Muscle of leg (tissue), 3 donors: ENCODE measurements at regions not wholly inside any gene's neighbourhood (a gene's known extent, or its start where the extent isn't known, plus 50 kb on each side); places are given as distances from the start of the nearest gene placed in this dataset.
A peak's percentile ranks its signal among the peaks of the same experiment; 100 is the strongest.

ENCODE experiments used
- DNase-seq: peaks from one replicate; pipeline ENCODE4 v3.0.0; 2013
- H3K27ac ChIP-seq: one replicate; pipeline ENCODE4 v1.5.1; 2013; ENCODE audit warnings: mild to moderate bottlenecking, low read length, control low read depth
- H3K27me3 ChIP-seq: one replicate; pipeline ENCODE4 v1.6.1; 2013; ENCODE audit warnings: low read length; ENCODE audit not compliant: control insufficient read depth, insufficient read depth
- H3K36me3 ChIP-seq: one replicate; pipeline ENCODE4 v1.6.1; 2013; ENCODE audit warnings: low read length; ENCODE audit not compliant: control insufficient read depth, insufficient read depth
- H3K4me1 ChIP-seq: one replicate; pipeline ENCODE4 v1.6.1; 2013; ENCODE audit warnings: low read length; ENCODE audit not compliant: control insufficient read depth, insufficient read depth
- H3K4me3 ChIP-seq: one replicate; pipeline ENCODE4 v1.5.1; 2013; ENCODE audit warnings: low read length, control low read depth
- H3K9me3 ChIP-seq: replicated peaks from 2 replicates; pipeline ENCODE4 v1.6.1; 2013; ENCODE audit warnings: low read depth, low read length; ENCODE audit not compliant: control insufficient read depth
- WGBS: methylation state at CpG from one replicate; pipeline ENCODE4 v1.1.5; 2013; ENCODE audit warnings: missing lambda C conversion rate; ENCODE audit not compliant: insufficient coverage; 5-methylcytosine and 5-hydroxymethylcytosine counted together

DNA sequence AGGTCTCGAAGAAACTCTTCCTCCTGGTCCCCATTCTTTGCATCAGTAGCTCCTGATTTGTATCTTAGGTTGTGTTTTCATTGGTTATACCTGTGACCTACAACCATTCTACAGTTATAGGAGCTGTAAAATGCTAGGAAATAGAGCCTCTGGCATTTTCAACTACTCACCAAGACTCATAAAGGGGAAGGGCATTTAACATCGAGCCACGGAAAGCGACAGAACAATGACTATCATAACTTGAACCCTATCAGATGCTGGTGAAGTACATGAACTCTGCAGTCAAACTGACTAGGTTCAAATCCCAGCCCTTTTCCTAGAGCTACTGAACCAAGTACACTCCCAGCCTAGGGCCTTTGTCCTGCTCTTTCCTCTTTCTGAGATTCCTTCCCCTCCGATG lies 588.0 kb downstream of the SOX6 start:
- Histone ChIP-seq H3K27me3 (no peaks in the 10 kb centered on the region), H3K9me3 (no peaks in the 10 kb centered on the region), H3K36me3 (no peaks in the 10 kb centered on the region), H3K4me3 (no peak overlapping the region), H3K27ac (no peak overlapping the region), H3K4me1 (peaks cover 7% of the 10 kb centered on the region)
- no peak for DNase-seq
- WGBS: 100% methylated on average over 1 of the region's 5 CpGs

DNA sequence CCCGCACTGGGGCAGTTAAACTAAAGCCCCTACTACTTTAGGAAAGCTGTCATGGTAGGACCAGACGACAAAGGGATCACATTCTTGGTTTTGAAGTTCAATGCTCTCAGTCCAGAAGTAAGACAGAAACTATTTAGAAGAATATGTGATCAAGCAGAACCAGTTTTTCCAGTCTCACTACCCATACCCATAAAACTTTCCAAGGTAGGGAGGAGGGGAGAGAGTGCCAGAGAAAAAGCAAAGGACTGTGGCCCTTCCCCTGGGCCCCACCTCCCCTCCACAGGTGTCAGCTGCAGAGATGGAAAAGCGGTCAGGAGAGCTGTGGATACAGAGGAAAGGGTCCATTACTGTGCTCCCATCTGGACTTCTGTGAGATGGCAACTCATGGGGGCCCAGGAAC lies 587.1 kb downstream of the SOX6 start:
- H3K4me1 ChIP-seq: peaks cover 13% of the 10 kb centered on the region
- H3K27ac ChIP-seq: no peak overlapping the region
- no peak overlapping the region for H3K4me3 ChIP-seq
- no peaks in the 10 kb centered on the region for H3K9me3 ChIP-seq
- no peaks in the 10 kb centered on the region for H3K36me3 ChIP-seq
- WGBS: no CpG with 5 or more reads among the region's 3 CpGs
- DNase-seq: no peak
- no peaks in the 10 kb centered on the region for H3K27me3 ChIP-seq

DNA sequence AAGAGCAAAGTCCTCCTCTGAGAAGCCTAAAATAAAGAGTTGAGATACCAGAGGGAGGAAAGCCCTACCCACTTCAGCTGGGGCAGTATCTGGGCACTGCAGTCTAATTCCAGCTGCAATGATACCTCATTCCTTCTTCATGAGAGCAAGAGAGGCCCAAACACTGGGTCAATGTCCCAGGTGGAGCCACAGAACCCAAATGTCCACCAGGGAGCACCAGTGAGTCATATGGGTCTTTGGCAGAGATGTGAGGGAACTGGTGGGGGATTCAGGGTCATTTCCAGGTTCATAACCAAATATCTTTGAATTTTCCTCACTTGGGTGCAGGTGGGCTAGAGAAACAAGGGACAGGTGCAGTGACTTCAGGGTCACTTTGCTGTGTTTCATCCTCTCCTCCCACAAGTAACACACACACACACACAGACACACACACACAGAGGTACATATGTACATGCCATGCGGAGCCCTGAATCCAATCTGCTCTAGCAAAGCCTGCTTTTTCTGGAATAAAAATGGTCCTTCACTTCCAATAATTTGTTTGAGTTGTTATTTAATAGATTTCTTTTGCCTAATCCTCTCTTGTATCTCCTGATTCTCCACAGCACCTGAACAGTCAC lies 585.4 kb downstream of the SOX6 start:
- Histone ChIP-seq H3K27ac (no peak overlapping the region), H3K27me3 (no peaks in the 10 kb centered on the region), H3K4me3 (no peak overlapping the region), H3K36me3 (no peaks in the 10 kb centered on the region), H3K4me1 (peaks cover 30% of the 10 kb centered on the region), H3K9me3 (no peaks in the 10 kb centered on the region)
- DNase-seq: no peak
- WGBS: no CpG with 5 or more reads among the region's 1 CpG

DNA sequence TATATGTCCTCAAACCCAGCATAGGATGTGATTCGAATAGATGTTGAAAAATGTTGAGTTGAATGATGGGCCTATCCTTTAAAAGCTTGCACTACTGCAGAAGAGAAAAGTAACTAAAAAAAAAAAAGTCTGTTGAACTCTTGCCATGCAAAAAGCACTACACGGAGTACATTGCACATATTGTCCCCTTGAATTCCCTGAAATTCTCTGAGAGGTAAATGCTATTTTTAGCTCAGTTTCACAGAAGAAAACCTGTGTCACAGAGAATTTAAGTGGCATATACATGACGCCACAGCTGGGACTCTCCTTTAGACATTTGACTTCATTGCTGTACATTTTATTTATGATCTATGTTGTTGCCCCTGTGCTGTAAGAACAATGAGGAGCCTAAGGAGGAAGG lies 583.8 kb downstream of the SOX6 start:
- no peaks in the 10 kb centered on the region for H3K9me3 ChIP-seq
- H3K36me3 ChIP-seq: no peaks in the 10 kb centered on the region
- no peaks in the 10 kb centered on the region for H3K27me3 ChIP-seq
- DNase-seq: no peak
- no CpG with 5 or more reads among the region's 3 CpGs for WGBS
- no peak overlapping the region for H3K27ac ChIP-seq
- H3K4me3 ChIP-seq: no peak overlapping the region
- H3K4me1 ChIP-seq: peaks cover 36% of the 10 kb centered on the region

DNA sequence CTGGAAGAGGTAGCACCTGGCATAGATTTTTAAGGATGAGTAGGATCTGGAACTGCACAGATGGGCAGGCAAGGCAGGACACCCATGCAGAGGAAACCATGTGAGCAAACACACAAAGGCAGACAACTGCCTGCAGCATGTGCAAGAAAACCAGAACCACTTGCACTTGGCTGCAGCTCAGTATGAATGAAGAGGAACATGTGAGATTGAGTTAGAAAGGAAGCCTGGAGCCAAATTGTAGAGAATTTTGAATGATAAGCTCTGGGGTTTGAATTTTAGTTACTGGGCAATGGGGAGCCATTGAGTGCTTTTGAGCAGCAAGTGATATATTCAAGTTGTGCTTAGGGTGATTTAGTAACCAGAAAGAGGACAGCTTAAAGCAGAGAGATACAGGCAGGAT lies 583.4 kb downstream of the SOX6 start:
- H3K4me1 ChIP-seq: peaks cover 36% of the 10 kb centered on the region
- H3K27me3 ChIP-seq: no peaks in the 10 kb centered on the region
- H3K4me3 ChIP-seq: no peak overlapping the region
- H3K27ac ChIP-seq: peak overlapping the region; percentile 78
- no peaks in the 10 kb centered on the region for H3K36me3 ChIP-seq
- no peaks in the 10 kb centered on the region for H3K9me3 ChIP-seq
- peak; percentile 30 for DNase-seq

DNA sequence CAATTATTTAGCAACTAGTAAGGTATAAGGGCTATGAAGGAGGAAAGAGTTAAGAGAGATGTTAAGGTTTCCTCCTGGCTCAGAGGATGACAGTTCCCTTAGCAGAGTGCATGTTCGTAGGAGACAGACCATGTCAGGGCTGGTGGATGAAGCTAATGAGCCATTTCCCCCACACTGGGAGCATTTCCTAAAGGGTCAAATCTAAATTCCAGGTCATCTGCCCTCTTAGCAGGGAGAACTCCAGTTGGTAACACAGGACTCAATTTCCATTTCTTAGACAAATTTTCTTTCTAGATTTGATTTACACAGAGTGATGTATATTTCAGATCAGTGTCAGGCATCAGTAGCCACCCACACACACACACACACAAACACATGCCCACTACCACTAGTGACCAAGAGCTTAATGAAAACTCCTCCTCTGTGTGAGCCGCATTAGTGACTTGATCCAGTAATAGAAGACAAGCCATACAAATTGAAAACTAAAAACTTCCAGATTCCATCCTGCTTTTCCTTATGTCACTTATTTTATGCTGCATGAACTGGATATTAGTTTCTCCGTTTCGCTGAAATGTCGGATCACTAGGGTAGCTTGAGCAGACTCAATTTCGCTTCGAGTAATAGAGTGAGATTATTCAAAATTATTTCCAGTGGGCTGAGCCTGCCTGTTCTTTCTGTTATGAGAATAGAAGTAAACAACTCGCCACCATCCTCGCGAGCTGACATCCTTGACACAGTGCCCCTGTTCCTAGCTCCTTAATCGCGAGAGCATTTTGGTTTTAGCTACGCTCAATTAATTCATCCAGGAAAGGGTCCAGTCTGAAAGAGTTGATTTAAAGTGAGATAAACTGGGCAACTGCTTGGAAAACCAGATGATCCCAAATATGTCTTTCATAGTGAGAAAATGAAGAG lies 582.6 kb downstream of the SOX6 start:
- DNase-seq: peak; percentile 46
- Histone ChIP-seq H3K27ac (peak overlapping the region; percentile 78), H3K9me3 (no peaks in the 10 kb centered on the region), H3K27me3 (no peaks in the 10 kb centered on the region), H3K4me1 (peaks cover 36% of the 10 kb centered on the region), H3K36me3 (no peaks in the 10 kb centered on the region), H3K4me3 (no peak overlapping the region)
- WGBS: 18% methylated on average over 2 of the region's 13 CpGs

DNA sequence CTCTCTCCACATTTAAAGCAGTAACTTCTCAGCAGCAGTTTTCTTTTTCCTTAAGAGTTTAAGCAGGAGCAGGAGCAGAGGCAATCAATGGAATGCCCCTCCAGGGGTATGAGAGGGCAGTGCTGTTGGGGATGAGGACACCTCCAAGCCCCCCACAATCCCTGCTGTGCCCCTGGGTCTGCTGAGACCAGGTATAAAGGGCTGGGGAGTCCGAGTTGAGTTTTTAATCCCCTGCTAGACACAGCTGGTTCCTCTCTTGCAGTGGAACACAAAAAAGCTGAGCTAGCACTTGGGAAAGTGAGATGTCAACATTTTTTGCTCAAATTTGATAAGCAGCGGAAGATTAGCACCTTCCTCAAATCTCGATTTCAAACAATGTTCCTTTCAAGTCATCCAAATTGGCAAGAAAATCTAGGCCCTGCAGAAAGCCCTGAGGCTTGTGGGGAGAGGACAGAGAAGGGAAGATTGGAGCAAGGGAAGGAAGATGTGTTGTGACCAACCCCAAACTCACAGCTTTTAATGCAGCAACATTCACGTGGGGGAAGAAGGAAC lies 581.9 kb downstream of the SOX6 start:
- Histone ChIP-seq H3K9me3 (no peaks in the 10 kb centered on the region), H3K36me3 (no peaks in the 10 kb centered on the region), H3K4me3 (no peak overlapping the region), H3K27ac (peak overlapping the region; percentile 78), H3K27me3 (no peaks in the 10 kb centered on the region), H3K4me1 (peaks cover 36% of the 10 kb centered on the region)
- no peak for DNase-seq
- no CpG with 5 or more reads among the region's 4 CpGs for WGBS

DNA sequence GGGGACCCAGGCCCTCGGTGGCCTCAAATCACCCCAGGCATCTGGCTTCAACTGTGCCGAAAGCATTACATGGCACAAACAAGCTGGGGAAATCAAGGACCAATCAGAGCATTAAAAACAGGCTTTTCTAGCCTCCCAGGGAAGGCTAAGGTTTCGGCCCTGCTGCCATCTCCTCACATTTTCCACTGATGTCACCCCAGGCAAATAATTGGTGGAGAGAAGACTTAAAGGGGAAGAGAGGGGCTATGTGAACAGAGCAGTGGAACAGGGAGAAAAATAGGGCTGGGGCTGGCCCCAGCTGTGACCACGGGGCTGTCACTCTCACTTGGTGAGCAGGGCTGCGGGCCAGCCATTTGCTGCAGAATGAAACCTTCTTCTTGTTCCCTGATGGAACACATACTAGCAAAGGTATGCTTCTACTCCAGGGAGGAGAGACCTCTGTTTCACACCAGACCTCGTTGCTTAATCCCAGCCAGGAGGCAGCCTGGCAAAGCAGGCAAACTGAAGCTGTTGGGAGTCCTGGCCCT lies 581.3 kb downstream of the SOX6 start:
- DNase-seq: peak; percentile 95
- H3K27ac ChIP-seq: peak overlapping the region; percentile 78
- no peaks in the 10 kb centered on the region for H3K9me3 ChIP-seq
- no peaks in the 10 kb centered on the region for H3K27me3 ChIP-seq
- 47% methylated on average over 4 of the region's 6 CpGs for WGBS
- no peaks in the 10 kb centered on the region for H3K36me3 ChIP-seq
- peaks cover 39% of the 10 kb centered on the region for H3K4me1 ChIP-seq
- no peak overlapping the region for H3K4me3 ChIP-seq

DNA sequence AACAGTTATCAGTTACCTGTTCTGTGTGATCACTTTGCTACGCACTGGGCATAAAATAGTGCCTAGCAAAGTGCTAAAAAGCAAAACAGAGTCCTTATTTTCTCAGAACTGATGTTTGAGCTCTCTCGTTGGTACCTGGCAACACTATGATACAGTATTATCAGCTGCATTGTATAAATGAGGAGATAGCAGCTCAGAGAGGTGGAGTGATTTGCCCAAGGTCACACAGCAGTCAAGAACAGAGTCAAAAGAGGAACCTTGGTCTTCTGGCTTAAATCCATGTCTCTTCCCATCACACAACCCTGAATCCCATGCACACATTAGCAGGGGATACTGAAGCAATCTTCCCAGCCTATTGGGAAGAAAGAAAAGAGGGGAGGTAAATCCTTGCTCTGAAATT lies 580.5 kb downstream of the SOX6 start:
- WGBS: no CpG with 5 or more reads among the region's 2 CpGs
- no peak overlapping the region for H3K4me3 ChIP-seq
- no peaks in the 10 kb centered on the region for H3K27me3 ChIP-seq
- peaks cover 42% of the 10 kb centered on the region for H3K4me1 ChIP-seq
- DNase-seq: no peak
- peak overlapping the region; percentile 52 for H3K27ac ChIP-seq
- no peaks in the 10 kb centered on the region for H3K9me3 ChIP-seq
- no peaks in the 10 kb centered on the region for H3K36me3 ChIP-seq

DNA sequence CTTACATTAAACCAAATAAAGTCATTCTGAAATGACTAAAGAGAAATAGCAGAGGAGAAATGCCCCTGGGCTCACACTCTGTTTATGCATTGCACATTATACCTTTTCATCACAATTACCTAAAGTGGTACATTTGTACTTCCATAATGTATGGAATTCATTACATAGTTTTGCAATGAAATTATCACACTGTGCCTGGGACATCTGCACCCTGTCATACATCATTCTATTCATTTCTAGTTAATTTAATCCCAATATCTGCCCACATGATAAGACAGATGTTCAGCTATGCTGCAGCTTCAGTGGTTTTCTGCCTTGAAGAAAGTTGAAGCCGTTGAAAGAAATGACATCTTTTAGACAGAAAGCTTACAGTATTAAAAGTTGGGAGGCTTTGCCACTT lies 580.0 kb downstream of the SOX6 start:
- H3K4me1 ChIP-seq: peaks cover 46% of the 10 kb centered on the region
- no peak for DNase-seq
- no peak overlapping the region for H3K4me3 ChIP-seq
- no peaks in the 10 kb centered on the region for H3K9me3 ChIP-seq
- no peaks in the 10 kb centered on the region for H3K36me3 ChIP-seq
- no peaks in the 10 kb centered on the region for H3K27me3 ChIP-seq
- peak overlapping the region; percentile 52 for H3K27ac ChIP-seq
- no CpG with 5 or more reads among the region's 1 CpG for WGBS
